ENCODE measurements at regions not wholly inside any gene's neighbourhood (a gene's known extent, or its start where the extent isn't known, plus 50 kb on each side); places are given as distances from the start of the nearest gene placed in this dataset.
"Not testable (repeated sequence)": the region's sequence is repeated elsewhere in the genome, so short reads cannot be mapped to it uniquely, and the experiment has no call there.

DNA sequence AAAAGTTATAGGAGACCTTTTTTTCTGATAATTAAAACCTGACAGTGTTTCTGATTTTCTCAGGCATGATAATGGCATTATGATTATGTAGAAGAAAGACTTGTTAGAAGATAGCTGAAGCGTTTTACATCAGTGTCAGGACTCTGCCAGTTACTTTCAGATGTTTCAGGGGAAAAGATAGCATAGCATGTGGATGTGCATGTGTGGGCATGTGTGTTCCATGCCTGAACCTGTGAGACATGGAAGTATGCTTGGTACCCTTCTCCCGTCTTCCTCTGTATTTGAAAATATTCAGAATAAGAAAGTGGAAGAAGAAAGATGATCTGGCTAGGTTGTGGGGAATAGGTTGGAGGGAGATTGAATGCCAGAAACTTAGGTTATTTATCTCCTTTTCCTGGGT, 113.1 kb upstream of the PCAT7 start:
- no peak for TF ChIP-seq CTCF (conservative IDR thresholded peaks at IDR 0.05; ENCODE audit: low read depth, low read length)
- DNase-seq (ENCODE audit: low read depth), result no peak
- no peak overlapping the region for H3K4me3 ChIP-seq (ENCODE audit: low read depth, low read length)

DNA sequence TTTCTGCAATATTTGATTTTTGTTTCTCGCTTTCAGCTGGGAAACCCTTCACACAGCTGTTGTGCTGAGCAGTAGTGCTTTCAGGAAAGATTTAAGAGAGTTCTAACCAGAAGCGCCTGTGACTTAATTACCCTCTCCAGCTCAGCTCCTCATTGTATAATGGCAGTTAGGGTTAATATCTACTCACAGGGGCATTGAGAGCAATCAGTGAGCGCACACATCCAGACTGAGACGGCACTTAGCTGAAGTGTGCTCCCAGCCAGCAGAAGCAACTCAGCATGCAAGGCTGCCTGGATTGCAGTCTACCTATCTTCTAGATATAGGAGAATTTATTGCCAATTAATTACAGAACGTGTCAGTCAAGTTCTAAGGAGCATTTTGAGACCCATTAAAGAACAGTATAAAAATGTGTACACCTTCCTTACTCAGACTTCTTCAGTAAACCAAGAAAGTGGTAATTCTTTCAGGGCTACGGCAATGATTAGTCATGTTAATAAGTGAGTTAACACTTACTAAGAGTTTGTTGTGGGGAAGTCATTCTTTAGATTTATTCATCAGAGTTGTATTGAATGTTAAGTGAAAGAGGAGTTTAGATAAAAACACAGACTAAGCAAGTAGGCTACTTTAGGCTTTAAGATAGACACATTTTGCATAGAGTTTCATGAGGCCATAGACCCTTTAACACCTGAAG, 111.7 kb upstream of the PCAT7 start:
- peak overlapping the region; percentile 5 for H3K4me3 ChIP-seq (ENCODE audit: low read depth, low read length)
- no peak for TF ChIP-seq CTCF (conservative IDR thresholded peaks at IDR 0.05; ENCODE audit: low read depth, low read length)
- DNase-seq (ENCODE audit: low read depth), result peak; percentile 64

DNA sequence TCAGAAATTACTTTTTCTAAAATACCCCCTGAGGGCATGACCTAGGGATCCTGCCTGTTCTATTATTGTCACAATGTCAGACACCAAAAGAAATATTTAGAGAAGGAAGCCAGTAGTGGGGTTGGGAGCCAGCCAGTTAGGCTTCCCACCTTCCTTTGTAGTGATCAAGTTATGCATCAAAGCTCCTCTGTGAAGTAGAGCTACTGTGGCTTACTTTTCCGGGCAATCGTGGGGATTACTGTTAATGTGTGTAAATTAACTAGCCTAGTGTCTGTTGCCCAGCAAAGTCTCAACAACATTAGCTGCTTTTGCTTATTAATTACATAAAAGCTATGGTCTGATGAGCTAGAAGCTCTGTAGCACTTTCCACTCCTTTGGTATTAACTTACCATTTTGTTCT, 109.0 kb upstream of the PCAT7 start:
- TF ChIP-seq CTCF (conservative IDR thresholded peaks at IDR 0.05; ENCODE audit: low read depth, low read length), result no peak

DNA sequence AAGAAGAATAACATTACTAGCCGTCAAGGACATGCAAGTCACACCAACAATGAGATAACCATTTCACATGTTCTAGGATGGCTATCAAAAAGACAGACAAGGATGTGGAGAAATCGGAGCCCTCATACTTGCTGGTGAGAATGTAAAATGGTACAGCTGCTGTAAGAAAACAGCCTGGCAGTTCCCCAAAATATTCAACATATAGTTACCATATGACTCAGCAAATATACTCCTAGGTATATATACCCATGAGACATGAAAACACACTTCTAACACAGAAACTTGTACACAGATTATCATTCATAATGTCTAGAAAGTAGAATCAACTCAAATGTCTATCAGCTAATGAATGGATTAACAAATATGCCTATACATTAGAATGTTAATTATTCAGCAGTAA, 105.4 kb upstream of the PCAT7 start:
- no peak for DNase-seq (ENCODE audit: low read depth)
- H3K4me3 ChIP-seq (ENCODE audit: low read depth, low read length), result no peak overlapping the region
- no peak for TF ChIP-seq CTCF (conservative IDR thresholded peaks at IDR 0.05; ENCODE audit: low read depth, low read length)

More for the DNA sequence above, 109.0 kb upstream of the PCAT7 start:
- DNase-seq (ENCODE audit: low read depth), result no peak
- no peak overlapping the region for H3K4me3 ChIP-seq (ENCODE audit: low read depth, low read length)

GRCh38 chr9:94464790-94465189, 90.1 kb upstream of the PCAT7 start:
- no peak overlapping the region for H3K4me3 ChIP-seq (ENCODE audit: low read depth, low read length)
- no peak for TF ChIP-seq CTCF (conservative IDR thresholded peaks at IDR 0.05; ENCODE audit: low read depth, low read length)
- no peak for DNase-seq (ENCODE audit: low read depth)

DNA sequence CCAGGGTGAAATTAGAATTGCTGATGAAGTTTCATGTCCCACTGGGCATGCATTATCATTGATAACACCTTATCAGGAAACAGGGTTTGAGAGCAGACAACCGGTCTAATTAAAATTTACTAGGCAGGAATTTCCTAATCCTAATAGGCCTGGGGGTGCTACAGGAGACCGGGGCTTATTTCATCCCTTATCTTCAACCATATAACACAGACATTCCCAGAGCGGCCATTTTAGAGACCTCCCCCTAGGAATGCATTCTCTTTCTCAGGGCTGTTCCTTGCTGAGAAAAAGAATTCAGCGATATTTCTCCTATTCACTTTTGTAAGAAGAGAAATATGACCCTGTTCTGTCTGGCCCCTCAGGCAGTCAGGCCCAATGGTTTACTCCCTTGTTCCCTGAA, 82.8 kb upstream of the PCAT7 start:
- DNase-seq (ENCODE audit: low read depth); H3K4me3 ChIP-seq (ENCODE audit: low read depth, low read length): not testable (repeated sequence)

DNA sequence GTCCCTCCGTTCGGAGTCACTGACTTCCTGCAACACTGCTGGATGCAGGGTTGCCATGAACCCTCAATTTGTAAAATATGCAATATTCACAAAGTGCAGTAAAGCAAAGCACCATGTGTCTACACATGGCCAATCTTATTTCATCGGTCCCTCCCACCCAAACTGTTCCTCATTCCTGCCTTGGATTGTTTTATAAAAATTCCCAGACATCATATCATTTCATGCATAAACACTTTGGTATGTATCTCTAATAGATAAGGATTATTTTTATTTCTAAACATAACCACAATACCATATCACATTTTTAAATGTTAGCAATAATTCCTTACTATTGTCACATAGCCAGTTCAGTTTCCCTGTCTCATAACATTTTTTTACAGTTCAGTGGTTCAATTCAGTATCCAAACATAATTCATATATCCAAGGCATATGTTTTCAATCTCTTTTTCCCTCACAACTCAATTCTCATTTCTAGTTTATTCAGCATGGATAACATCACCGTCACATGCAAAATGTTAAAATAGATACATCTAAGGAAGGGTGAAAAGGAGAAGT, 82.0 kb upstream of the PCAT7 start:
- no peak overlapping the region for H3K4me3 ChIP-seq (ENCODE audit: low read depth, low read length)

More for the DNA sequence above, 82.0 kb upstream of the PCAT7 start:
- no peak for DNase-seq (ENCODE audit: low read depth)
- no peak for TF ChIP-seq CTCF (conservative IDR thresholded peaks at IDR 0.05; ENCODE audit: low read depth, low read length)

Data from epithelial cell of proximal tubule (primary cell).